Endothelial cell of umbilical vein (primary cell): ENCODE measurements at regions not wholly inside any gene's neighbourhood (a gene's known extent, or its start where the extent isn't known, plus 50 kb on each side); places are given as distances from the start of the nearest gene placed in this dataset.

Experiments
- EZH2 ChIP-seq: IDR thresholded peaks from 2 replicates; pipeline ENCODE4 v1.6.1; 2012; ENCODE audit warnings: borderline replicate concordance, low read depth, mild to moderate bottlenecking, moderate library complexity, low read length, inconsistent platforms; ENCODE audit not compliant: severe bottlenecking
- POLR2A ChIP-seq: IDR thresholded peaks from 2 replicates; pipeline ENCODE4 v1.6.1; 2012; ENCODE audit warnings: low read depth, mild to moderate bottlenecking, control low read depth, low read length
- POLR2AphosphoS5 ChIP-seq: IDR thresholded peaks from 2 replicates; pipeline ENCODE4 v1.6.1; 2012; ENCODE audit warnings: low read depth, mild to moderate bottlenecking, control low read depth, low read length, moderate library complexity; ENCODE audit not compliant: insufficient read depth
- TF ChIP-seq, protein P1 (sequence below), 2 donors: IDR thresholded peaks; 1 replicate in 1 of 2; 2 replicates in 1 of 2; pipeline ENCODE4 v1.5.1; 2011; ENCODE audit warnings: low read length in 2 of 2, mild to moderate bottlenecking in 2 of 2, moderate library complexity in 2 of 2, control low read depth in 1 of 2, inconsistent platforms in 1 of 2, low read depth in 1 of 2; ENCODE audit not compliant: insufficient read depth in 1 of 2; ENCODE audit errors: extremely low read depth in 1 of 2
- TF ChIP-seq, protein P2 (sequence below): IDR thresholded peaks from 2 replicates; pipeline ENCODE4 v1.6.1; 2011; ENCODE audit not compliant: insufficient read depth, insufficient read length

DNA sequence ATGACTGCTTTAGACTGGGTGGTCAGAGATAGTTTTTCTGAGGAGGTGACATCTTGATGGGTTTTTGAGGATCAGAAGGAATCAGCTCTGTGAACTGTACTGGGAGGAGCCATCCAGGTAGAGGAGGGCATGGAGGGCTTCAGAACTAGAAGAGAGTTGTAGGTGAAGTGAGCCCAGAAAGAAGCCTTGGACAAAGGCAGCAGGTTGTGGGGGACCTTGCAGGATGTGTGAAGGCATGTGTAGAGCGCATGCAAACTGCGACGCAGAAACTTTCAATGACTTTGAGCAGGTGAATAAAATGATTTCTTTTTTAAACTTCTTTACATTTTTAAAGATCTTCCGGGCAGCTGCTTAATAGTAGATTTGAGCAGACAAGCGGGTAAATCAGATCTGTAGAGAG lies 83.9 kb upstream of the SIX2 start:
- TF ChIP-seq POLR2AphosphoS5 (no peak), EZH2 (no peak), POLR2A (no peak)
- TF ChIP-seq, protein P1, sequence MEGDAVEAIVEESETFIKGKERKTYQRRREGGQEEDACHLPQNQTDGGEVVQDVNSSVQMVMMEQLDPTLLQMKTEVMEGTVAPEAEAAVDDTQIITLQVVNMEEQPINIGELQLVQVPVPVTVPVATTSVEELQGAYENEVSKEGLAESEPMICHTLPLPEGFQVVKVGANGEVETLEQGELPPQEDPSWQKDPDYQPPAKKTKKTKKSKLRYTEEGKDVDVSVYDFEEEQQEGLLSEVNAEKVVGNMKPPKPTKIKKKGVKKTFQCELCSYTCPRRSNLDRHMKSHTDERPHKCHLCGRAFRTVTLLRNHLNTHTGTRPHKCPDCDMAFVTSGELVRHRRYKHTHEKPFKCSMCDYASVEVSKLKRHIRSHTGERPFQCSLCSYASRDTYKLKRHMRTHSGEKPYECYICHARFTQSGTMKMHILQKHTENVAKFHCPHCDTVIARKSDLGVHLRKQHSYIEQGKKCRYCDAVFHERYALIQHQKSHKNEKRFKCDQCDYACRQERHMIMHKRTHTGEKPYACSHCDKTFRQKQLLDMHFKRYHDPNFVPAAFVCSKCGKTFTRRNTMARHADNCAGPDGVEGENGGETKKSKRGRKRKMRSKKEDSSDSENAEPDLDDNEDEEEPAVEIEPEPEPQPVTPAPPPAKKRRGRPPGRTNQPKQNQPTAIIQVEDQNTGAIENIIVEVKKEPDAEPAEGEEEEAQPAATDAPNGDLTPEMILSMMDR (IDR thresholded peaks at IDR 0.05; ENCODE audit: extremely low read depth in 1 of 2, insufficient read depth in 1 of 2, low read depth in 1 of 2, low read length in 2 of 2) = no peak
- TF ChIP-seq, protein P2, sequence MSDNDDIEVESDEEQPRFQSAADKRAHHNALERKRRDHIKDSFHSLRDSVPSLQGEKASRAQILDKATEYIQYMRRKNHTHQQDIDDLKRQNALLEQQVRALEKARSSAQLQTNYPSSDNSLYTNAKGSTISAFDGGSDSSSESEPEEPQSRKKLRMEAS = no peak
